ENCODE measurements at regions not wholly inside any gene's neighbourhood (a gene's known extent, or its start where the extent isn't known, plus 50 kb on each side); places are given as distances from the start of the nearest gene placed in this dataset.

DNA sequence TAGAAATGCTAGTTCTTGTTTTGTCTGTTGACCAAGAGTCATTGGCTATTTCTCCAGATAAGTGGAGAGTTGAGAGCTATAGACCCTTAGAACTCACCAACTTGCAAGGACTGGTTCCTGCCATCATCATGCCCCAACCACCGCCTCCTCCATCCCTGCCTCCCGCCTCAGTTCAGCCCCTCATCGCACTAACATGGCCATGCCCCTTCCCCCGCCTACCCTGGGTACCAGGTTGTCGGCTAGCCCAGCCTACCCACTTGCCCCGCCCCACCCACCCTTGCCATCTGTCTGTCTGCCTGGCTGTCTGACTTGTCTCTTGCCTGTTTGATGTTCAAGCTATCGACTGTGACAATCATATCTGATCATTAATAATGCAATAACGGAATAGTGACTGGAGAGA is 154.1 kb downstream of the TRIM29 start:
- intact Hi-C loops (cut with DNase I): no loop called here
- Histone ChIP-seq H3K36me3 (no peaks in the 10 kb centered on the region), H3K27me3 (replicated peaks; ENCODE audit: insufficient read depth) (peaks cover under 1% of the 10 kb centered on the region), H3K4me1 (replicated peaks) (no peaks in the 10 kb centered on the region), H3K27ac (no peak overlapping the region), H3K4me3 (no peak overlapping the region), H3K9me3 (no peaks in the 10 kb centered on the region)
- no peak for DNase-seq (ENCODE audit: low spot score)
- WGBS: 95% methylated on average over 8 of the region's 8 CpGs
- no peak for TF ChIP-seq POLR2A (IDR thresholded peaks at IDR 0.05)
- TF ChIP-seq, protein P1, sequence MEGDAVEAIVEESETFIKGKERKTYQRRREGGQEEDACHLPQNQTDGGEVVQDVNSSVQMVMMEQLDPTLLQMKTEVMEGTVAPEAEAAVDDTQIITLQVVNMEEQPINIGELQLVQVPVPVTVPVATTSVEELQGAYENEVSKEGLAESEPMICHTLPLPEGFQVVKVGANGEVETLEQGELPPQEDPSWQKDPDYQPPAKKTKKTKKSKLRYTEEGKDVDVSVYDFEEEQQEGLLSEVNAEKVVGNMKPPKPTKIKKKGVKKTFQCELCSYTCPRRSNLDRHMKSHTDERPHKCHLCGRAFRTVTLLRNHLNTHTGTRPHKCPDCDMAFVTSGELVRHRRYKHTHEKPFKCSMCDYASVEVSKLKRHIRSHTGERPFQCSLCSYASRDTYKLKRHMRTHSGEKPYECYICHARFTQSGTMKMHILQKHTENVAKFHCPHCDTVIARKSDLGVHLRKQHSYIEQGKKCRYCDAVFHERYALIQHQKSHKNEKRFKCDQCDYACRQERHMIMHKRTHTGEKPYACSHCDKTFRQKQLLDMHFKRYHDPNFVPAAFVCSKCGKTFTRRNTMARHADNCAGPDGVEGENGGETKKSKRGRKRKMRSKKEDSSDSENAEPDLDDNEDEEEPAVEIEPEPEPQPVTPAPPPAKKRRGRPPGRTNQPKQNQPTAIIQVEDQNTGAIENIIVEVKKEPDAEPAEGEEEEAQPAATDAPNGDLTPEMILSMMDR (IDR thresholded peaks at IDR 0.05): no peak
- TF ChIP-seq POLR2AphosphoS5 (IDR thresholded peaks at IDR 0.05): no peak

GRCh38 chr11:119983240-119983732 is 154.6 kb downstream of the TRIM29 start:
- TF ChIP-seq POLR2A (IDR thresholded peaks at IDR 0.05): no peak
- TF ChIP-seq POLR2AphosphoS5 (IDR thresholded peaks at IDR 0.05): no peak
- TF ChIP-seq, protein P1 (IDR thresholded peaks at IDR 0.05): no peak
- intact Hi-C loops (cut with DNase I): no loop called here
- Histone ChIP-seq H3K27ac (no peak overlapping the region), H3K27me3 (replicated peaks; ENCODE audit: insufficient read depth) (peaks cover 4% of the 10 kb centered on the region), H3K9me3 (no peaks in the 10 kb centered on the region), H3K4me1 (replicated peaks) (no peaks in the 10 kb centered on the region), H3K36me3 (no peaks in the 10 kb centered on the region), H3K4me3 (no peak overlapping the region)
- 56% methylated on average over 5 of the region's 5 CpGs for WGBS
- DNase-seq (ENCODE audit: low spot score): no peak

DNA sequence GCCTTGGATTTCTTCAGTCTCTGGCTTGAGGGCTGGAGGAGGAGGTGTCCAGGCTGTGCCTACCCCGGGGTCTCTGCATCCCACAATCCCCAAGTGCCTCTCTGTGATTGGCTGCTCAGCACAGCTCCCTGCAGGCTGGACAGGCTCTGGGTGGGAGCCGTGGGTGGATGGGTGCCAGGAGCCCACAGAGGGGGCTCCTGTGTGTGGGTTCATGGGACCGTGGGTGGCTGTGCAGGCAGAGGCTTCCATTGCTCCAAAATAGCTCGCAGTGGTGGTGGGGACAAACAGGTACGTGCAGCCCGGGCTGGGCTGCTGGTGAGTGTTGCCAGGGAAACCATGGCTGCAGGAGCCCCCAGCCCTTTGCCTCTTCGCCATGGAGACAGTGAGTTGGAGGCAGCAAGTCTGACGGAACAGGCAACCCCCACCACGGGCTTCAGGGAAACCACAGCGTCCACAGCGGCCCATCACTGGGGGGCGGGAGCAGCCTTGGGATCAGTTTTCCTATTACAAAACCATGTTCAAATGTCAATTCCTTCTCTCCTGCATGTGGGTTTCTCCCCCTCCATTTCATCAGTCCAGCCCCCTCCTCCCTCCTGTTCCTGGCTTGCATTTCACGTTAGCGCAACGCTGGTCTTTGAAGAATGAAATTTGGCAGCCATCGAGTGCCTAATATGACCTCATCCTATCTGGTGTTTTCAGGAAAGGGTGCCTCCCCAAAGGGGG is 155.2 kb downstream of the TRIM29 start:
- Histone ChIP-seq H3K27ac (no peak overlapping the region), H3K4me1 (replicated peaks) (no peaks in the 10 kb centered on the region), H3K4me3 (no peak overlapping the region), H3K27me3 (replicated peaks; ENCODE audit: insufficient read depth) (peaks cover 4% of the 10 kb centered on the region), H3K36me3 (no peaks in the 10 kb centered on the region), H3K9me3 (no peaks in the 10 kb centered on the region)
- peak; percentile 23 for DNase-seq (ENCODE audit: low spot score)
- WGBS: 41% methylated on average over 13 of the region's 16 CpGs
- TF ChIP-seq POLR2A (IDR thresholded peaks at IDR 0.05) (no peak), POLR2AphosphoS5 (IDR thresholded peaks at IDR 0.05) (no peak)
- TF ChIP-seq, protein P1 (IDR thresholded peaks at IDR 0.05): no peak
- intact Hi-C loops (cut with DNase I): no loop called here

DNA sequence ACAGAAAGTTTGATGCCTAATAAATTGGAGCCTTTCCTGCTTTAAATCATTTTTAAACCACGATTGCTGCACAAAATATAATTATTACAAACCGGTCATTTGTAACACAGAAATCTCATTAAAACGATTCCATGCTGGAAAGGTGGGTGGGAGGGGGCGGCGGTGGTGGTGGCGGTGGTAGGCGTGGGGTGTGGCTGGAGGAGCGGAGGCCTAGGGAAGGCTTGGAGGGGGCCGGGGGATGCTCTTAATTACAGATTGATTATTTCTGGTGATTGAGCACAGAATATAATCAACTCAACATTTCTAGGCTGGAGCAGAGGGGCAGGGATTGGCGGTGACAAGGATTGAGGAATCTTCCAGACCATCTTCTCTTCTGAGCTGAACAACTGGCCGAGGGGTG is 157.5 kb downstream of the TRIM29 start:
- DNase-seq (ENCODE audit: low spot score): no peak
- H3K4me3 ChIP-seq: no peak overlapping the region
- 70% methylated on average over 11 of the region's 11 CpGs for WGBS
- no peak overlapping the region for H3K27ac ChIP-seq
- H3K27me3 ChIP-seq (replicated peaks; ENCODE audit: insufficient read depth): peaks cover 4% of the 10 kb centered on the region
- no peaks in the 10 kb centered on the region for H3K9me3 ChIP-seq
- intact Hi-C loops (cut with DNase I): no loop called here
- H3K36me3 ChIP-seq: no peaks in the 10 kb centered on the region
- no peaks in the 10 kb centered on the region for H3K4me1 ChIP-seq (replicated peaks)
- no peak for TF ChIP-seq POLR2A (IDR thresholded peaks at IDR 0.05)

- H3K4me1 ChIP-seq (replicated peaks): no peaks in the 10 kb centered on the region
- H3K4me3 ChIP-seq: no peak overlapping the region
- peaks cover 4% of the 10 kb centered on the region for H3K27me3 ChIP-seq (replicated peaks; ENCODE audit: insufficient read depth)
- no peak for DNase-seq (ENCODE audit: low spot score)
- TF ChIP-seq, protein P1 (IDR thresholded peaks at IDR 0.05): no peak
- TF ChIP-seq POLR2AphosphoS5 (IDR thresholded peaks at IDR 0.05): no peak
- no peak for TF ChIP-seq POLR2A (IDR thresholded peaks at IDR 0.05)
- 74% methylated on average over 5 of the region's 5 CpGs for WGBS
- no peaks in the 10 kb centered on the region for H3K36me3 ChIP-seq
- H3K27ac ChIP-seq: no peak overlapping the region
- H3K9me3 ChIP-seq: no peaks in the 10 kb centered on the region
- intact Hi-C loops (cut with DNase I): no loop called here
These were observed 158.2 kb downstream of the TRIM29 start for GRCh38 chr11:119979701-119980100.

Data from prostate gland (tissue), 2 donors.